IPS-NIHi7 (cell line): ENCODE measurements at regions not wholly inside any gene's neighbourhood (a gene's known extent, or its start where the extent isn't known, plus 50 kb on each side); places are given as distances from the start of the nearest gene placed in this dataset.
"Not testable (repeated sequence)": the region's sequence is repeated elsewhere in the genome, so short reads cannot be mapped to it uniquely, and the experiment has no call there.

Experiments used
- DNase-seq: peaks from one replicate; pipeline ENCODE4 v3.0.0; 2012; ENCODE audit warnings: mixed read lengths; ENCODE audit errors: extremely low spot score

DNA sequence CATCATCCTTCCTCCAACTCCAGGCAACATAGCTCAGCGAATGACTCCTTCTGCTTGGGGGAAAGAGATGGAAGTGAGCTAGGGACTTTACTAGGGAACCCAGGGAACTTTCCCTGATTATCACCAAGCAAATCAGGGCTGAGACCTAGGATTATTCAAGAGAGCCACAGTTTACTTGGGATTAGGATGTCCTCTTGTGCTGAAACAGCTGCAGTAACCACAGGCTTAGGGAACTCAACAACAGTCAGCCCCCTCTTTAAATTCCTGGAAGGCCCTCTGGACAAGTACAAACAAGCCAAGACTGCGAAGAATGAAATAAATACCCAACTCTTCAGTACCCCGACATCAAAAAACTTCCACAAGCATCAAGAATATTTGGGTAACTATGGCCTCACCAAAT, 700.9 kb downstream of the COL12A1 start:
- DNase-seq: no peak

DNA sequence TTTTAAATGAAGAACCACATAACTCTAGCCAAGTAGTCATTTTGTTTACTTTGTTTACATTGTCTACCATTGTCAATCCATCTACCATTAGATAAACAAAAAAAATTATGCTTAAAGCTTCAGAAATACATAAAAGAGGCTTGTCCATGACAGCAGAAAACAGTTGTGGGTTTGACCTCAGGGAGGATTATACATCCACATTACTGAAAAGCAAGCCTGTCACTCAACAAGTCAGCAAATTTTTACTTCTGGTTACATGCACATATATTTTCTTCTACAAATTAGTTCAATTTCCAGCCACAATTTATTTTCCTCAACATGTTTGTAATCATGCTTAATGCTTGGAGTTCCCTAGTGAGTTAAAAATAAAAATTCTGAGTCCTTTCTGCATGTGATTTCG, 713.3 kb downstream of the COL12A1 start:
- no peak for DNase-seq

DNA sequence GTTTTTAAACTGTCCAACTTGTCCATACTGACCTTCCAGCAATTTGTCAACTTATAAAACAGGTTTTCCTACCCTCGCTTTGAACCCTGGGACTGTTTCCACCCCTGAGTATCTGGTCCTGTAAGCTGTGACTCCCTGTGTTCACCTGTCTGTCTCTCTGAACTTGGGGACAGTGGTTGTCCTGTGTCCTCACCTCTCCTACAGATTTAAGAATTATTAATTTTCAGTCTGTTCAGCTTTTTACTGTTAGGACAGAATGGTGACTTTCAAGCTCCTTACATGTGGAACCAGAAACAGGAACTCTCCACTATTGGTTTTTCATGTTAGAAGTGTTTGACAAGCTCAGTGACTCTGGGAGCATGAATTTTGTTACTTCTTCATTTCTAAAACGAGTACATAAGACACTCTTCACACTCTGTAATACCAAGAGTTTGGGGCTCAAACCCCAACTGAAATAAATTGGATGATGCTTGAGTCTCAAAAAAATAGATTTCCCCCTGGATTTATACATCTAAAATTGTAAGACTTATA, 713.9 kb downstream of the COL12A1 start:
- no peak for DNase-seq

DNA sequence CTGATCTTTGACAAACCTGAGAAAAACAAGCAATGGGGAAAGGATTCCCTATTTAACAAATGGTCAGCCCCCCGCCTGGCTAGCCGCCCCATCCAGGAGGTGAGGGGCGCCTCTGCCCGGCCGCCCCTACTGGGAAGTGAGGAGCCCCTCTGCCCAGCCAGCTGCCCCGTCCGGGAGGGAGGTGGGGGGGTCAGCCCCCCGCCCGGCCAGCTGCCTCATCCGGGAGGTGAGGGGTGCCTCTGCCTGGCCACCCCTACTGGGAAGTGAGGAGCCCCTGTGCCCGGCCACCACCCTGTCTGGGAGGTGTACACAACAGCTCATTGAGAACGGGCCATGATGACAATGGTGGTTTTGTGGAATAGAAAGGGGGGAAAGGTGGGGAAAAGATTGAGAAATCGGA, 717.1 kb downstream of the COL12A1 start:
- DNase-seq: not testable (repeated sequence)

DNA sequence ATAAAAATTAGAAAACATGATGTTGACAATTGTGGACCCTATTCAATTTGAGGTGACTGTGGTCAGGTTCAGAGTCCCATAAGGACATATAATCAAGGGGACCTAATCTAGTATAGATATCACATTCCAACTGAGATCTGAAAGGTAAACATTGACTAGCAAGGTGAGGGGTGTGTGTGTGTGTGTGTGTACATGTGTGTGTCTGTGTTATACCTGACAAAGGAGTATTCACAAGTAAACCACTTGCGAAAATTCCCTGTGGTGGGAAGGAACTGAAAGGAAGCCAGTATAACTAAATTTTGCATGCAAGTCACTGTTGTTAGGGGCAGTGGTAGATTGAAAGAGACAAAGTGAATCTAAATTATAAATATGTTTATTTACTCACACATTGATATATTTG, 723.7 kb downstream of the COL12A1 start:
- no peak for DNase-seq

DNA sequence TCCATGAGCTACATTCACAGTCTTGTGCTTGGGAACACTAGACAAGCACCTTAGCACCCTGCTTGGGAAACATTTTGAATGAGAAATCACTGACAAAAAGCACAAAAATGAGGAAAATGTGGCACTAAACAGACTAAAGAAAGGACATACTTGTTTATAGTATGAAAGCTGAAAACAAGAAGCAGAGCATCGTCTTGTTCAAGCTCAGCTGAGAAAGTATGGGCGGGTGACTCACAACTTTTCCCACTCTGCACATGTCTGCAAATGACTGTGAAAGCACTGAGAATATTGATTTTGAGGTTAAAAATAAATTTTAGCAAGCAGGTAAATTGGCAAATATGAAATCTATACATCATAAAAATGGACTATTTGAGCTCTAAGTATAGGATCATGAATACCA, 725.3 kb downstream of the COL12A1 start:
- no peak for DNase-seq

DNA sequence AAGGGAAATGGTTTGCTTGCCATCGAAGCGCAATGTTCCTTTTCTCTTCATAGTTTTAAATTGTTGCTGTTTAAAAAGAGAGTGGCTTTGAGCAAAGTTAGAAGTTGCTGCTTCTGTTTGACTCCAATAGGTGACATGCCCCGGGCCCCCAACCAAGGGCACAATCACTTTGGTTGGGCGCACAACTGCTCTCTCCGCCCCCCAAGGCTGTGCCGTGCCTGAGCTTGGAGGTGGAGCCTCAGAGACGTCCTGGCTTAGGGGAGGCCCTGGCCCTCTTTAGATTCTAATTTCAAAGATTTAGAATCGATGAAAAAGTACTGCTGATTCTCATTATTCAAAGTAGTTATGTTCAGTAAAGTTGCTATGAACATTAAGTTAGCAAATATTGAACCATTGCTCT, 725.9 kb downstream of the COL12A1 start:
- no peak for DNase-seq

DNA sequence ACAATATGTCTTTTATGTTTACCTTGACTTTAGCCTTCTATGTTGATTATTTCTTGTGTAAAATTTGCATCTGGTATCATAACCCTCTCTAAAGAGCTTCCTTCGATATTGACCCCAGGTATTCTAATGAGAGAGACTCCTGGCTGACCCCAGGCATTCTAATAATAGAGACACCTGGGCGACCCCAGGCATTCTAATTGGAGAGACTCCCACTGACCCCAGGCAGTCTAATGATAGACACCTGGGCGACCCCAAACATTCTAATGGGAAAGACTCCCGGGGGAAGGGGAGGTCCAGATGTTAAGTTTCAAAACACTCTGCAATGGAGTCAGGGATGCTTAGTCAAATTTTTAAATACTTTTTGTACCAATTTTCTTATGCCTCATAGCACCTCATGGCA, 726.4 kb downstream of the COL12A1 start:
- DNase-seq: no peak

DNA sequence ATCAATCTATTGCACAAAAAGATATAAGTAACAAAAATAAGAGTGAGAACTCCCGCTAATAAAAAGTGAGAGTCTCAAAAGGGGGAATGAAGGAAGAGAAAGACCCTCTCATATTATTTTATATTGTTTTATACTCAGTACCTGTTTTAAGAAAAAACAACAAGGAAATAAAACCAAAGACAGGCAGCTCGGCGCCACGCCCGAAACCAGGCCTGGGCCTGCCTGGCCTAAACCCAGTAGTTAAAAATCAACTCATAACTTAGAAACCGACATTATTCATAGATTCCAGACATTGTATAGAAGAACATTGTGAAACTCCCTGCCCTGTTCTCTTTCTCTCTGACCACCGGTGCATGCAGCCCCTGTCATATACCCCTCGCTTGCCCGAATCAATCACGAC, 731.8 kb downstream of the COL12A1 start:
- DNase-seq: not testable (repeated sequence)

DNA sequence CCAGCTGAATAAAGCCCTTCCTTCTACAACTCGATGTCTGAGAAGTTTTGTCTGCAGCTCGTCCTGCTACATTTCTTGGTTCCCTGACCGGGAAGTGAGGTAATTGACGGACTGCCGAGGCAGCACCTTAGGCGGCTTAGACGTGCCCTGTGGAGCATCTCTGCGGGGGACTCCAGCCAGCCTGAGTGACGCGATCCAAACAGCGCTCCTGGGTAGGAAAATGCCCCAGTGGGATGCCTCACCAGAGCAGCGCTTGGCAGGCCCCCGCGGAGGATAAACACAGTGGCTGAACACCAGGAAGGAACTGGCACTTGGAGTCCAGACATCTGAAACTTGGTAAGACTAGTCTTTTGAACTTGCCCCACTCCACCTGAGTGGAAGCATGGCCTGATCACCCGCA, 737.3 kb downstream of the COL12A1 start:
- DNase-seq: not testable (repeated sequence)

DNA sequence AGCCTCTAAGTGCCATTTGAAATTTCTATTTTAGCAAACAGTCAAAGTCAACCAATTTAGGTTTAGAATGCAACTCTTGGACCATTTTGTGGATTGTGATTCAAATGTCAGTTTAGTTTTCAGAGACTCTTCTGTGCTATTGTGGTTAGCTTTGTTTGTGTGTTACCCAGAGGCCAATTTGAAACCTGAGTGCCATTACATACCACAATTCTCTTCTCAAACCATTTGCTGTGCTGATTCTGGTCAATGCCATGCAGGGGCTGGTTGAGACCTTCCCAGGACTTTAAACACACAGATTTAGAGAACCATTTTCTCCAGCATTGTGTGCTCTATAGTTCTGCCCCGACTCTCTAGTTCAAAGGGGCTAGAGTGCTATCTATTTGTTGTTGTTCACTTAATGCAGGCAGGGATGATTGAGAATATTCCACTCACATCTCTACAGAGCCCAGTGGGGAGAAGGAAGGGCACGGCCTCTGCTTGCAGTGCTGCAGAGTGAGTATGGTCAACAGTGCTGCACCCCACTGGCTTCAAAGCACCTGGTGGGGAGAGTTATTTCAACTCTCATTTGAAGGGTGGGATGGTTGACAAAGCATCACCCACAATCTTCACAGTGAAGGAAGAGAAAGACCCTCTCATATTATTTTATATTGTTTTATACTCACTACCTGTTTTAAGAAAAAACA, 738.2 kb downstream of the COL12A1 start:
- no peak for DNase-seq

DNA sequence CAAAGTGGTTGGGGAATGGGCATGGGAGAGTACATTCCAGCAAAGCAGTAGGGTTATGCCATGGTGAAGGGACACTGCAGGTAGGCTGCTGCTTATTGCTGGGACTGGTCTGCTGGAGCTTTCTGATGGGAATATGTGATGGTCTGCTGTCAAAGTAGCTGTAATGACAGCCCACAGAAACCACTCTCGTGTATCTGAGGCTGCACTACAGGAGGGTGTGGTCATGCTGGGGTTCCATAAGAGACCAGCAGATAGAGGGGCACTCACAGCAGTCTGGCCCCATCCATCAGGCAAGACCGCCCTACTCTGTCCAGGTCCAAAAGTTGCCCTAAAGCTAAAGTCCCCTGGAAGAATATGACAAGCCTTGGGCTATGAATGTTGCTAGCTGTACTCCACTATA, 739.3 kb downstream of the COL12A1 start:
- DNase-seq: no peak

DNA sequence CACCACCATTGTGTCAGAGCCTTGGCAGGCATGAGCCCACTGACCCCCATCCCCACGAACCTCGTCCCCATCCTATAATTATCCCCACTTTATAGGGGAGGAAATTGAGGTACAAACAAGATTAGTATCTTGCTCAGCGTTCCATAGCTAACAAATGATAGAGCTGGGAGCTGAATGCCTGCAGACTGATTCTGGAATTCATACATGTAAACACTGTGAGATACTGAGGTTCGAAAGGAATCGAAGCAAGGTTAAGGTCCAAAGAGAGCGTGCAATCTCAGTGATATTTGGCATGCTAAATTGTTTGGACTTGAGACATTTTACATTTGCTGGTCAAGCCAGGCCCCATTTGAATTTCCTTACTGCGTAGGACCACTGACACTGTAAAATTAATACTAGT, 746.6 kb downstream of the COL12A1 start:
- no peak for DNase-seq

DNA sequence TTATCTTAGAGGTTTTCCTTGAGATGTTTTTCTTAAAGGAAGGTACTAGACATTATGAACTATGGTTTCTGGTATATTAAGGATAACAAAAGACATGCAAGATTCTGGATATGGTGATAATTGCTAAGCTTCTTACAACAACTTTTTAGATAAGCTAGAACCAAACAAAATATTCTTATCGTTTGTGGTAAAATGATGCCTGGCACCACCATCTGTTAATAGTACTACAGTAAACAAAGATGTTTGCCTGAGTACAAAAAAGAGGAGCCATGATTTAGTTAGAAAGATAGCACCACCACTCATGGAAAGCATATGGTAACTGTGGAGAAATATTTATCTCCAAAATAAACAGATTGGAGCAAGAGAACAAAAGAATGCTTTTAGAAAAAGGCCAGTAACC, 747.3 kb downstream of the COL12A1 start:
- no peak for DNase-seq

DNA sequence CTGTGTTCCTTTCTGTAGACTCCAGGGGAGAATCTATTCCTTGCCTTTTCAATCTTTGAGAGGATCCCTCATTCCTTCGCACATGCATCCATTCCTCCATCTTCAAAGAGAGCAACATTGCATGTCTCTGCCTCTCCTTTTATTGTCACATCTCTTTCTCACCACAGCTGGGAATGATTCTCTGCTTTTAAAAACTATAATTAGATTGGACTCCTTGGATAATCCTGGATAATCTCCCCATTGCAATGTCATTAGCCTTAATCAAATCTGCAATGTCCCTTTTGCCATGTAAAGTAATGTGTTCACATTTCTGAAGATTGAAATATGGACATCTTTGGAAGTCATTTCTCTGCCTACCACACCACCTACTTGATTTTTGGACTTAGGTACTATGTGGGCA, 750.1 kb downstream of the COL12A1 start:
- no peak for DNase-seq

DNA sequence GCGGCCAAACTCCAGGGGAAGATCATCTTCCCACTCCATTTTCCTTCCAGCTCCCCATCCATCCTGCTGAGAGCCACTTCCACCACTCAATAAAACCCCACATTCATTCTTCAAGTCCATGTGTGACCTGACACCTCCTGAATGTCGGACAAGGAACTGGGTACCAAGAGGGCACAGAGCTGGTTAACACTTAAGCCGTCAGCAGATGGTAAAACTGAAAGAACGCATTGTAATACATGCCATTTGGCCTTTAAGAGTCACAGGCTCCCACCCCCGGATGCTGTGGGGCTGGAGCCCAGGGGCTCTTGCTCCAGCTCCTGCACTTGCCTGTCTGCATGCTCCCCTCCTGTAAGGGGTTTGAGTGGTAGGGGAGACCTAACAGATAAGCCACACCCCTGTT, 753.9 kb downstream of the COL12A1 start:
- DNase-seq: no peak

DNA sequence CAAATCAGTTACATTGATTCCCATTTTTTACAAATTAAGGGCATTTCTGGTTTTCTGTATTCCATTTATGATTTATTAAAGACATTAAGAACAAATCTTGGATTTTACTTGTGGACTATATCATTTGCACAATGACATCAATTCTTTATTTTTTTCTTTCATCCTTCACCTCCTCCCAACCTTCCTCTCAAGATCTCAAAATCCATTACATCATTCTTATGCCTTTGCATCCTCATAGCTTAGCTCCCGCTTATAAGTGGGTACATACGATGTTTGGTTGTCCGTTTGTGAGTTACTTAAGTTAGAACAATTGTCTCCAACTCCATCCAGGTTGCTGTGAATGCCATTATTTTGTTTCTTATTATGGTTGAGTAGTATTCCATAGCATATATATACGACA, 752.8 kb downstream of the CD109 start:
- DNase-seq: no peak

DNA sequence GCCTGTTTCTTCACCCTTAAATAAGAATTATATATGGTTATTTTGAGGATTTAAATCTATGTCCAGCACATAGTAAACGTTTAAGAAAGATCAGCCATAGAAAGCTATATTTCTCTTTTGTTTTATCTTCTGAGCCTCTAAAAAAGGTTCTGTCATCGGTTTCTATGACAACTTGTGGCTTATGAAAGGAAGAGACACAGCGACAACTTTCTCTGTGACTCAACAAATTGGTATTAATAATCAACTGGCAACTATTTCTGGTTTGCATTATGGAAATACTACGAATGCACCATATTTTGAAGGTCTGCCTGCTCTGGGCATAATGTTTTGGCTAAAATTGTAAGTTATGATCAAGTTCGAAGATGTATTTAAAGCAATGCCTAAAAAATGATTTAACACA, 751.0 kb downstream of the CD109 start:
- no peak for DNase-seq

DNA sequence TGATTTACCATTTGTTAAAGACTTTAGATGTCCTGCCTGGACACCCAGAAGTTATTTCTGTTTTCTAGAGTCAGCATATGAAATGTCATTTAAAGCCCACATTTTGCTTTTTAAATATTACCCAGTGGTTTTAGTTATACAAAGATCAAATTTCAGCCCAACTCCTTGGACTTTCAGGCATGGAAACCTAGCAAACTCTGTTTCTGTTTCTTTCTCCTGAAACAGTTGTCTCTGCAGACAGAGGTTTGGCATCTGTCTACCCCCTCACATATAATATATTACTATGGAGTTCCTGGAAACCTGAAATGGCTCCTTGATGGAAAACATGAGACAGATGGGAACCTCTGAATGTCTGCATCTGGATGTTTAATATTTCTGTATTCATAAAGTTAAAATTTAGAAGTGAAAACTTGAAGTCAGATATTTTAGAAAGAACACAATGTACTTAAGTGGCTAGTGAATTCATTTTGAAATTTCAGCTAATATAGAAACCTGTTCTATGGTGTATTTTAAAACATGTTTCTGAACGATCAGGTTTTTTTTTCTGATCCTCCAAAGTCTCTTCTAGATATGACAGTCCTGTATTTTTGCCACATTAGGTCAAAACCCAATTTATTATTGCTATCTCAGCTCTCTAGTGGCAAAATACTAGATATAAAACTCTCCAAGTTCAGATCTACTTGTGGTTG, 743.3 kb downstream of the CD109 start:
- no peak for DNase-seq

DNA sequence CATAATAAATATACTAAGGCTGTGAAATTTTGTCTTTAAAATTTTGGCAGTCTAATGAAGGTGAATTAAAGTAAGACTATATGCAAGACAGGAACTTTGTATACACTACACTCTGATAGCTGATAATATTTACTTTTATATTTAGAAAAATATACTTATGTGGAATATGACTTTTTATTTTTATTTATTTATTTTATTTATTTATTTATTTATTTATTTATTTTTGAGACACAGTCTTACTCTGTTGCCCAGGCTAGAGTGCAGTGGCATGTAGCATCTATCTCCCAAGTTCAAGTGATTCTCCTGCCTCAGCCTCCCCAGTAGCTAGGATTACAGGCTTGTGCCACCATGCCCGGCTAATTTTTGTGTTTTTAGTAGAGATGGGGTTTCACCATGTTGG, 742.4 kb downstream of the CD109 start:
- not testable (repeated sequence) for DNase-seq

DNA sequence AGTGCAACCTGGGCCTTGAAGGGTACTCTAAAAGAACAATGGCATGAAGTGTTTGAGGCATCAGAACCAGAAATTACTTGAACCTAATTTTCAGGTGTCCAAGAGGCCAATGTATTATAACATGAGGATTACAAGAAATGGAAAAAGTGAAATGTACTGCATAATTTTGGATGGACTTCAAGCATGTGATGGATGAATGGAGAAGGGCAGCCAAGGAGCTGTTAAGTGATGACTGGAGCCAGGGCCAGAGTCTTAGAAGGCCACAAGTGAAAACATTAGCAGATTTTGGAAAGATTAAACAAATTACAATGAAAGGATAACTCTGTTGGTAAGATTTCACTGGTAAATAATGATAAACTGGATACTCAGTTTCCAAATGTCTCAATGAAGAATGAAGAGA, 738.2 kb downstream of the CD109 start:
- no peak for DNase-seq

DNA sequence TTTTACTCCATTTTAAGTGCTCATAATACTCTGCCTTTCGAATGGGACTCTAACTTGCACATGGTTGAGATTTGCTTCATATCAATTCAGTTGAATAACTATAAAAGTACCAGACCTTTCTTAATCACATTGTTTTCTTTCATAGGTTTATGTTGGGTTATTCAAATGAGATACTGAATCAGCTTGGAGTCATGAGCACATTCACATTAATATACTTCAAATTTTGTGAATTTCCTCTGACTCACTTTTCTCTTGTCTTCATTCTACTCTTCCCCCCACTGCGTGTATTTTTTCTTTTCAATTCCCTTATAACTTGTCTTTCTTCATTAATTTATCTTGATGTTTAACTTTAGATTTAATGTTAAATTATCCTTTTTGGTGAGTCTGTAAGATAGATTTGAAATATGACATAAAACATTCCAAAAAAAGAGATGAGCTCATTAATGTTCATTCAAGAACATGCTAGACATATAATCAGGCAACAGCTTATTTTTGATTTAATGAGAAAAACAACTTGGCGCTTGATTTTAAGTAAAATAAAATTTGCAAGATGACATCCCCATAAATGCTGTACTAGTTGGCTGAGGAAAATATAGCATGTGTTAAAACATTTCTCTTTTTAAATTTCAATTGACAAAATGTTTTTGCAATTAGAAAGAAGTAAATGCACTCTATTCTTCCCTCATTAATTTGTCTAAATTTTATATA, 736.0 kb downstream of the CD109 start:
- no peak for DNase-seq

DNA sequence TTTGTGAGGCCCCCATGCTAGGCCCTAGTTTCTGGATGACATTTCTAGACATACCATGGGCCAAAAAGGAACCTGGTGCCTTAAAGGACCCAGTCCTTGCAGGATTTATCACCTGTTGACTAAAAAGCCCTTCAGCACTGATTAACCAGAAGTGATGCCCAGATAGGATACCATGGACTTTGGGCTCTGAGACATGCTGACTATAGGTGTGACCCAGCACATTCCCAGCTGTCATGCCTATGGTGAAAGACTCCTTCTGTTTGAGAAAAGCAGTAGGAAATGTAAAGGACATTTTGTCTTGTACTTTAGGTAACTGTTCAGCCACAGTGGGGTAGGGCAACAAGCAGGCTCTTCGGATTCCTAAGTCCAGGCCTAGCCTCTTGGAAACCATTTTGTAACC, 724.2 kb downstream of the CD109 start:
- DNase-seq: no peak
